ENCODE measurements at regions not wholly inside any gene's neighbourhood (a gene's known extent, or its start where the extent isn't known, plus 50 kb on each side); places are given as distances from the start of the nearest gene placed in this dataset.

- no peak for TF ChIP-seq CTCF (conservative IDR thresholded peaks at IDR 0.05)
- TF ChIP-seq EZH2 (IDR thresholded peaks at IDR 0.05; ENCODE audit: low read depth) = no peak
Observed at GRCh38 chr12:67531501-67531900, 117.0 kb upstream of the DYRK2 start.
